GM18520 (cell line): ENCODE measurements at regions not wholly inside any gene's neighbourhood (a gene's known extent, or its start where the extent isn't known, plus 50 kb on each side); places are given as distances from the start of the nearest gene placed in this dataset.
"Not testable (repeated sequence)": the region's sequence is repeated elsewhere in the genome, so short reads cannot be mapped to it uniquely, and the experiment has no call there.

Experiments
- ATAC-seq: cut with Tn5 transposase; IDR thresholded peaks from one replicate; pipeline ENCODE4 v1.9.1; 2021; ENCODE audit not compliant: unreplicated experiment

DNA sequence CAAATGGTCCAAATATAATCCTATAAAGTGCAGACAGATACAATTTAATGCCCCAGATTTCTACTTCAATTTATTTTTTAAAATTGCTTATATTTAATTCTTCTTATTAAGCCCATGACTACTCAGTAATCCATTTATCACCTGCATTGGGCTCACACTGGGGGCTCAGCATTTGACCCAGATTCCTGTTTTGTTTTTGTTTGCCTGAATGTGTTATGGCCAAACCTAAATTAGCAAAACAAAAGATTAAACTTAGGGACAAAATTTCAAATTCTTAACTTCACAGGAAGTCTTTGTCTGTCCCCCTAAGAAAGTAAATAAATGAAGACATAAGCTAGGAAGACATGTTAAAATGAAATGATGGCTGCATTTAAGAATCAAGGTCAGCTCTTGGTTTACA, 322.3 kb downstream of the RMST start:
- ATAC-seq, result no peak

DNA sequence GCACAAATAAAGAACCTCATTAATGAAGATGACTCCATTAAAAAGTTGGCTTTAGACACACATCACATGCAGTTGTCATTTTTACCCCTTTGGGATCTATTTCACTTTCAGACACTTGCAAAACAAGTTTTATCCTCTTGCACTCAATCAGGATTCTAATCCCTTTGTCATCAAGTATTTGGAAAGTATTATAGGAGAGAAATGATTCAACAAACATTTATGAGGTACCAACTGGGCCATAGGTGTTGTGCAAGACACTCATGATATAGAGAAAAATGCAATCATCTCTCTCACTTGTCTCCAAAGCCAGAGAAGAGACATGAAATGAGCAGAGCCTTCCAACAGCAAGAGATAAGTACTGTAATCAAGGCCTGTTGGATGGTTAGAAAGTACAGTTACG, 327.7 kb downstream of the RMST start:
- ATAC-seq, result no peak

DNA sequence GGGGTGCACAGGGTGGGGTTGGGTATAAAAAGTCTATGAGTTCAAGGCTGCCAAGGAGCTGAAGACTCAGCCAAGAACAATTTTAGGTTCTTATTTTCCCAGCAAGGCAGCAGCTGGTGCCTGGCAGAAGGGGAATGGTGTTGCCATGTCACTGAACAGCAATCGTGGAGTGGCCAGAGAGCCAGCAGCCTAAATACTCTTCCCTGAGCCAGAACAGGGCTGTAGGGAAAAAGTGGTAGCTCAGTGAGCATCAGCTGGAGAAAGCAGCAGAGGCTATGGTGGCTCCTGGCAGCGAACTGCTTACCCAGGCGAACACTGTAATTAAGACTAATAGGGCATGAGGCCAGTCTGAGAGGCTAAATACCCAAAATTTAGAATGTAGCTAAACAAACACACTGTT, 334.9 kb downstream of the RMST start:
- ATAC-seq, result no peak

- ATAC-seq, result no peak
Observed at GRCh38 chr12:97800561-97800960, 338.0 kb downstream of the RMST start.

DNA sequence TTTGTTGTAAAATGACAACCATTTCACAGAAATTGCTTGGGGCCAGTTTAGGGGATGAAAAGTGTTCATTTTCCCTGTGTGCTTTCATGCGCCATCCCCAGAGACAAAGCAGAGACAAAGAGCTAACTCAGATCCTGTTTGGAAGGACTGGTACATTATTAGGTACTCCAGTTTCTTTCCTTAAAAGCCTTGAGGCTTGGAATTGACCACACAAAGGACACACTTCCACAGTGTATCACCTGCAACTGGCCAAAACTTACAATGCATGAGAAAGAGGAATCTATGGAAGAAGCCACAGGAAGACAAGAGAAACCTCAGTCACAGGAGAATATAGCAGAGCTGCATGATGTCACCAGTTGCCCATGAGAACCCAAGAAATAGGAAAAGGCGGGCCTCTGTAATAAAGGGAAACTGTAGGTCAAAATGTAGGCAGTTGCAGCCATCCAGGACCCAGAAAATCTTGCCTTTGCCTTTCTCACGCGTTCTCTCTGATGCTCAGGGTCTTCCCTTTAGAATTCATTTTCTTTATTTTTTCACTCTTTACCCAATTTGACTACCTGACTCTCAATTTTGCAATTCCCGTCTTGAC, 339.0 kb downstream of the RMST start:
- ATAC-seq, result no peak

DNA sequence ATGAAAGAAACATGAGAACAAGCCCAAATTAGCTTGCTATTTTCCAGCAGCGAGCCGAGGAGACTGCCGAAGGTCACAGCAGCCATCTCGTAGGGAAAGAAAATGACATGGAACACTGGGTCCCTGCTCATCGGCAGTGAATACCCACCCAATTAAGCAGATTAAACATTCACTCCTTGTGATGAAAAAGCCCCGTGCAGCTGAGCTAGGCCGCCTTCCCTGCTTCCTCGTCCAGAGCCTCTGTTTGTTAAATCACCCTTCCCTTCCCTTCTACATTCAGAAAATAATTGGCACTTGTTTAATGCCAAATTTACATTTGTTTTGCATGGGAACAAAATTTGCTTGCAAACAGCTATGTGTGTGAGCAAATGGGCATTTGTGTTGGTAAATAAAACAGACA, 342.5 kb downstream of the RMST start:
- no peak for ATAC-seq

GRCh38 chr12:97813301-97813700, 350.7 kb downstream of the RMST start:
- no peak for ATAC-seq

DNA sequence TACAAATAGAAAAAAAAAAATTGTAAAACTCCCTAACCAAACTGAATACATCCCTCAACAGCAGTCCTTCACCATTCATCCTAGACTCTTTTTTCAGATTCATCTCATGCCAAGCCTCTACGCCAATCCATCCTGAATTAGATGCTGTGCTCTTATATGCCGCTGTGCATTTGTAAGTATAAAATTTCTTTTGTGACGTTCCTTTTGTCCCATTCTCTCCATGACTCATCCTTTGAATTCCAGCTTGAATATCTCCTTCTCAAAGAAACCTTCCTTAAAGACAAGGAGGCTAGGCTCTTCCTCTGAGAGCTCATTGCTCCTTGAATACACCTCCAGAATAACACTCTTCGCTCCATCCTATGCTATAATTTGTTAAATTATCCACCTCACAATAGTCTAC, 359.2 kb downstream of the RMST start:
- ATAC-seq, result no peak

DNA sequence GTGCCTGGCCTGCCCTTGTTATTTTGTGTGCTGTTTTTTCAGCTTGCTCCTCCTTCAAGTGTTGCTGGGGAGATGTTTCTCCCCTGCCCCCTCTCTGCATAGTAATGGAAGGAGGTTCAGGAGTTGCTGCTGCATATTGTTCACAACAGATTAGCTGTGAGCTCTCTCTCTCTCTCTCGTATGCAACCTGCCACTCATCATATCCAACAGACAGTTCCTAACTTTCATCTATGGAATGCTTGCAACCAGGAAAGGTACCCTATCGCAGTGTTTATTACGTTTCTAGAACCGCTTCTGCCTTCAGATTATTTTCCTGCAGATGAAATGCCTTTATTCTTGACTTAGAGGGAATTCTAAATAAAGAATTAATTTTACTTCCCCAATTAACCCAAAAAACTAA, 372.9 kb downstream of the RMST start:
- ATAC-seq, result no peak

DNA sequence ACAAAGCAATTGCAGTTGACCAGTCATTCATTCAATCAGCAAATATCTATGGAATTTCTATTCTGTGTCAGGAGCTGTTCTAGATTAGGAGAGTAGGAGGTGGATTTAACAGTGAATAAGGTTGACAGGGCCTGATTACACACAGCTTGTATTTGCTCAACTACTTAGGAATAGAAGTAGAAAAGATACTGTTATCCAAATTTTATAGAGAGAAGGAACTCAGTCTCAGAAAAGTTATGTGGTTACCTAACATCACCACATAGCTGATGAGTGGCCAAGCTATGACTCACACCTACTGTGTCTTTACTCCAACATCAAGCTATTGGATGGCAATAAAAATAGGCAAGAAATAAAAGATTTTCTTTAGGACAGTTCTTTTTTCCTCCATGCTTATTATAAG, 374.8 kb downstream of the RMST start:
- ATAC-seq, result no peak

- ATAC-seq, result no peak
Observed at GRCh38 chr12:97848051-97848450, 385.4 kb downstream of the RMST start.

DNA sequence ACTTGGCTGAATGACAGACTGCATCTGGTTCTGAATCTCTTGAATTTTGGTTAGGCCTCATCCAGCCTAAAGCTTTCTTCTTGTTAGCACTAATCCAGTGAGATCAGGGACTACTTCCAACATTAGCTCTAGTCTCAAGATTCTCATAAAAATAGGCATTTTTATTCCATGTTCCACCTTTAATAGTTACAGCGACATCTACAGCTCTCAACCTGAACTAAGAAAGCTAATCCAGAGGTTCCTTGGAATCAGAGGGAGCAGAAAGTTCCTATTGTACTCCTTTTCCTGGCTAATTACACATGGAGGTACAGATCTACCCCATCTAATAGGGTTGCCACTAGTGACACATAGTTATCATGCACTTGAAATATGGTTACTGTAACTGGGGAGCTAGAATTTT, 391.9 kb downstream of the RMST start:
- no peak for ATAC-seq

DNA sequence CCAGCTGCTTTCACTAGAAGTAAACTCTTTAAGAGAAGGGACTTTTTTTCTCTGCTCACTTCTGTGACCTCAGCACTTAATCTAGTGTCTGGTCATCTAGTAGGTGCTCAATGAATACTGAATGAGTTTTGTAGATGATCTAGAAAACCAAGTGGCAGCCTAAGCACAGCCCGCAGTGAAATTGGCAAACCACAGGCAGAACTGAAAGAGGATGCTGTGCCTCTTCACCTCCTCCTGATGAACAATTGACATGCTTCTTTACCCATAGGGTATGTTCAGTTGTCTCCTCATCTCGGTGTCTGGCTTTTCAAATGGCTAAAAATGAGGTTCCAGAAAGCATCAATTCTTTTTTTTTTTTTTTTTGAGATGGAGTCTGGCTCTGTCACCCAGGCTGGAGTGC, 399.5 kb downstream of the RMST start:
- no peak for ATAC-seq

DNA sequence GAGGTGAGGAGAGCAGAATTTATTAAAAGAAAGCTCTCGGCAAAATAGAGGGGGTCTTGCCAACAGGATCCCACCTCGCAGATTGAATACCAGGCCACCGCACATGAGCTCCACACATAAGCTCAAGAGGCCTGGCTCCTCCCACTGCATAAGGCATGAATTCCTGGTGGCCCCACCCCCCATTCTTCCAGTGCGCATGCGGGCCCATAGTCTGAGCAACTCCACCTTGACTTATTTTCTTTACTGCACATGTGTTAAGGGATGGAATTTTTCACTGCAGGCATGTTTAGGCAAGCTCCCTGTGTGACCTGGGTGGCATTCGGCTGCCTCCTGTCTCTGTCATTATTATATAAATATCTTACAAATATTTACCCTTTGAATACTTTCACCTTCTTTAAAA, 412.5 kb downstream of the RMST start:
- no peak for ATAC-seq

DNA sequence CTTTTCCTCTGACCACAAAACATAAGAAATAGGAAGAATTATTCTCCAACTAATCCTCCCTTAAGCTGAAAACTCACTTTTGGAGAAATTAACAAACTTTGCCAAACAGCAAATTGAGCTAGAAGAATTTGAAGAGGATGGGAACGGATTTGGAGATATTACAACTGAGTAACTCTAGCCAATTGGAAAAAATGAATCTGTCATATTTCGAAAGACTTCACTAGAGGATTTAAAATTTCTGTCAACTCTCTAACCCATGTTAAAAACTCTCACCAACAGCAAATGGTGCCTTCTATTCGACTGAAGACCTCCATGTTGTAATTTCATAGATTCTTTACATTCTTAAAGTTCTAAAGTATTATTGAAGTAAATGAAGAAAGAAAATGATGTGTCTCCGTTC, 414.2 kb downstream of the RMST start:
- no peak for ATAC-seq

DNA sequence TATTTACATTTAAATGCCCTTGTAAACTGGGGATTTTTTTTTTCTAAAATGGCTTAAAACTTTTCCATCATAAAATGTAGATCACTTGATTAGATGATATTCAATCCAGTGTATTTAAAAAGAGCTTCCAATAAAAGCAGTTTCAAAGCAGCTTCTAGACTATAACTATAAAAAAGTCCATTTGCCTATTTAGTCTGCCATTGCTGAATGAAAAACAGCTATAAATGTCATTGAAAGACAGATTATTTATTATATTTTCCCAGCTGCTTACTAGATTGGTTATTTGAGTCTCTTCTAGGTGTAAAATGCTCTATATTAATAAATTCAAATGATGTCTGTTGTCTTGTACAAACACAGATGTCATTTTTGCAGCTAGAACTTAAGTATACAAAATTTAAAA, 414.8 kb downstream of the RMST start:
- ATAC-seq, result no peak

DNA sequence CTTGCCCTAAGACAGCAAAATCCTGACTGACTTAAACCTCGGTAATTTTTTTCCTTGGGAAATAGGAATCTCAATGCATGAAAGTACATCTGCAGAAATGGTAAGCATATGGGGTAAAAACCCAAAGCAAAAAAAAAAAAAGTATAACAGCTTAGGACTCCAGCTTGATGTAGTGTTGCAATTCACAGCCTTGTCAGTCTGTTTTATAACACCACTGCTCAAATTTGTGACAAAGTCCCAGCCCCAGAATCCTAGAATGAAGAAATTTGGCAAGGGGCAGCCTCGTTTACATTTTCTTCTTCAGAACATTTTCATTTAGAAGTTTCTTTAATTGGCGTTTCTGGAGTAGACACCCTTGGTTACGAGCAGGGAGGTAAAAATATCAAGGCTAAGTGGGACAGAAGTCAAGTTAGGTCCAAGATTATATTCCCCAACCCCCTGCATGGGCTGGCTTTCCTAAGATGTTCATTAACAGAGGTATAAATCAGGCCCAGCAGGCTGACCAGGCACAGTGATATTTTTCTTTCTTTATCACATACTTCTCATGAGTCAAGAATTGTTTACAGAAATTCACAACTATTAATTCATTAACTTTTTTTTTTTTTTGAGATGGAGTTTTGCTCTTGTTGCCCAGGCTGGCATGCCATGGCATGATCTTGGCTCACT, 424.0 kb downstream of the RMST start:
- no peak for ATAC-seq

GRCh38 chr12:97897881-97898280, 435.3 kb downstream of the RMST start:
- ATAC-seq, result not testable (repeated sequence)

GRCh38 chr12:97899529-97899928, 436.9 kb downstream of the RMST start:
- no peak for ATAC-seq

DNA sequence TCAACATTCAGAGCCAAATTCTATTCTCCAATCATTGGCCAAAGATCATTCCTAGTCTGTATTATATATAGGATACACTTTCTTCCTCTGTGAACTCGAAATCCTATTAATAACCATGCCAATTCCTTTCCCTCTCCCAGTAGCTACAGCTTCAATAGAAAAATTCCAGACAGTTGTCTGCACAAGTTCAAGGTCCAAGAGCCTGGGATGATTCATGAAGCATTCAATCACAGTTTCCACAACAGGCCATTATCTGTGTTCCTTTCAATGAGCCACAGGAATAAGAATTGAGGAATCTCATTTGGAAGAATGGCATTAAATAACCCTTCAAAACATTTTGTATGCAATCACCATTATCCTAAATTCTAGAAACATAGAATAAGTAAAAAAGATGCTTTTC, 437.4 kb downstream of the RMST start:
- ATAC-seq, result no peak

- no peak for ATAC-seq
Observed at GRCh38 chr12:97903356-97903755, 440.8 kb downstream of the RMST start.

GRCh38 chr12:97907504-97907903, 444.9 kb downstream of the RMST start:
- ATAC-seq, result no peak

- no peak for ATAC-seq
Observed at GRCh38 chr12:97910559-97910958, 448.0 kb downstream of the RMST start.
